Natural killer cell (primary cell): ENCODE measurements at regions not wholly inside any gene's neighbourhood (a gene's known extent, or its start where the extent isn't known, plus 50 kb on each side); places are given as distances from the start of the nearest gene placed in this dataset.
"Not testable (repeated sequence)": the region's sequence is repeated elsewhere in the genome, so short reads cannot be mapped to it uniquely, and the experiment has no call there.

ENCODE experiments used
- ATAC-seq, 3 donors: fragments of 150-1000 bp in 2 of 3; fragments of 200-7000 bp in 1 of 3; cut with Tn5 transposase; 1 replicate in 1 of 3; 2 replicates in 2 of 3; pipeline ENCODE4 v1.10.0; 2021; ENCODE audit warnings: mild to moderate bottlenecking in 2 of 3, moderate library complexity in 2 of 3
- DNase-seq, 2 donors: peaks; one replicate each; pipeline versions ENCODE4 v3.0.0 to v3.0.0-alpha.2; 2013 to 2021; ENCODE audit warnings: mixed read lengths in 1 of 2
- H3K27ac ChIP-seq: one replicate; pipeline ENCODE4 v1.5.1; 2013; ENCODE audit warnings: mild to moderate bottlenecking, low read length
- H3K27me3 ChIP-seq: one replicate; pipeline ENCODE4 v1.6.1; 2013; ENCODE audit warnings: low read length; ENCODE audit not compliant: control insufficient read depth, insufficient read depth
- H3K36me3 ChIP-seq: one replicate; pipeline ENCODE4 v1.6.1; 2013; ENCODE audit warnings: low read length; ENCODE audit not compliant: control insufficient read depth, insufficient read depth
- H3K4me1 ChIP-seq: one replicate; pipeline ENCODE4 v1.6.1; 2013; ENCODE audit warnings: low read length; ENCODE audit not compliant: control insufficient read depth, insufficient read depth
- H3K4me3 ChIP-seq: one replicate; pipeline ENCODE4 v1.5.1; 2013; ENCODE audit warnings: low read length
- H3K9me3 ChIP-seq: one replicate; pipeline ENCODE4 v1.6.1; 2013; ENCODE audit warnings: low read length; ENCODE audit not compliant: control insufficient read depth, insufficient read depth
- H3K27ac Mint-ChIP-seq, 2 donors: one replicate each; pipeline ENCODE4 v1.8.0; 2022; ENCODE audit warnings: mild to moderate bottlenecking in 2 of 2, mixed read lengths in 2 of 2, moderate library complexity in 1 of 2
- H3K27me3 Mint-ChIP-seq, 2 donors: one replicate each; pipeline ENCODE4 v1.8.0; 2022; ENCODE audit warnings: low read depth in 2 of 2, mixed read lengths in 2 of 2
- H3K36me3 Mint-ChIP-seq: one replicate; pipeline ENCODE4 v1.8.0; 2022; ENCODE audit warnings: mixed read lengths
- H3K4me1 Mint-ChIP-seq, 2 donors: one replicate each; pipeline ENCODE4 v1.8.0; 2022; ENCODE audit warnings: mixed read lengths in 2 of 2
- H3K4me3 Mint-ChIP-seq: one replicate; pipeline ENCODE4 v1.8.0; 2022; ENCODE audit warnings: mild to moderate bottlenecking, moderate library complexity, mixed read lengths
- H3K9me3 Mint-ChIP-seq, 2 donors: one replicate each; pipeline ENCODE4 v1.8.0; 2022; ENCODE audit warnings: mixed read lengths in 2 of 2
- CTCF ChIP-seq: fragments of 200-600 bp; IDR thresholded peaks from one replicate; pipeline ENCODE4 v1.8.0; 2022; ENCODE audit warnings: antibody characterized with exemption
- WGBS: methylation state at CpG from one replicate; pipeline ENCODE4 v1.1.7; 2013; ENCODE audit warnings: missing lambda C conversion rate; ENCODE audit not compliant: insufficient coverage; 5-methylcytosine and 5-hydroxymethylcytosine counted together
- intact Hi-C: fragments of 100-400 bp; cut with micrococcal nuclease; formaldehyde crosslinking; loops from one replicate; pipeline ENCODE4 v1.14.2; 2022

GRCh38 chr10:33966946-33967345 lies 632.5 kb upstream of the NRP1 start:
- WGBS, result 98% methylated on average over 4 of the region's 4 CpGs
- no peak overlapping the region for H3K4me3 Mint-ChIP-seq
- H3K27me3 Mint-ChIP-seq, result peaks cover 2 to 21% of the 10 kb centered on the region in 2 donors
- H3K27ac ChIP-seq, result no peak overlapping the region
- peaks cover 2% of the 10 kb centered on the region for H3K9me3 ChIP-seq
- no peaks in the 10 kb centered on the region for H3K4me1 ChIP-seq
- H3K4me1 Mint-ChIP-seq, result no peaks in the 10 kb centered on the region
- no peak for TF ChIP-seq CTCF
- DNase-seq (no peak), ATAC-seq (no peak)
- no peaks in the 10 kb centered on the region for H3K36me3 ChIP-seq
- no peaks in the 10 kb centered on the region for H3K27me3 ChIP-seq
- intact Hi-C loops, result no loop called here
- H3K9me3 Mint-ChIP-seq, result peaks cover 2% of the 10 kb centered on the region in 2 donors
- H3K4me3 ChIP-seq, result no peak overlapping the region
- H3K27ac Mint-ChIP-seq, result no peak overlapping the region
- no peaks in the 10 kb centered on the region for H3K36me3 Mint-ChIP-seq

- Histone ChIP-seq H3K4me3 (no peak overlapping the region), H3K27ac (no peak overlapping the region), H3K4me1 (no peaks in the 10 kb centered on the region), H3K9me3 (peaks cover 2% of the 10 kb centered on the region), H3K27me3 (no peaks in the 10 kb centered on the region), H3K36me3 (no peaks in the 10 kb centered on the region)
- WGBS, result 37% methylated on average over 6 of the region's 6 CpGs
- Mint-ChIP-seq H3K27ac (no peak overlapping the region), H3K4me3 (no peak overlapping the region), H3K27me3 (peaks cover 0 to 12% of the 10 kb centered on the region in 2 donors), H3K9me3 (peaks cover 2% of the 10 kb centered on the region in 2 donors), H3K4me1 (no peaks in the 10 kb centered on the region), H3K36me3 (no peaks in the 10 kb centered on the region)
- TF ChIP-seq CTCF, result no peak
- DNase-seq (no peak), ATAC-seq (no peak)
- intact Hi-C loops, result no loop called here
Observed at GRCh38 chr10:33965795-33966581, 631.5 kb upstream of the NRP1 start.

- no peaks in the 10 kb centered on the region for H3K36me3 Mint-ChIP-seq
- WGBS, result 89% methylated on average over 4 of the region's 4 CpGs
- no peaks in the 10 kb centered on the region for H3K27me3 Mint-ChIP-seq
- H3K27ac Mint-ChIP-seq, result no peak overlapping the region
- TF ChIP-seq CTCF, result no peak
- Histone ChIP-seq H3K27me3 (no peaks in the 10 kb centered on the region), H3K36me3 (no peaks in the 10 kb centered on the region), H3K27ac (no peak overlapping the region), H3K9me3 (no peaks in the 10 kb centered on the region), H3K4me3 (no peak overlapping the region), H3K4me1 (no peaks in the 10 kb centered on the region)
- no peak for ATAC-seq
- intact Hi-C loops, result no loop called here
- H3K4me1 Mint-ChIP-seq, result no peaks in the 10 kb centered on the region
- DNase-seq, result no peak
- H3K9me3 Mint-ChIP-seq, result peaks cover 2% of the 10 kb centered on the region in 2 donors
- H3K4me3 Mint-ChIP-seq, result no peak overlapping the region
Observed at GRCh38 chr10:33963729-33964128, 629.3 kb upstream of the NRP1 start.

- no CpG with 5 or more reads among the region's 4 CpGs for WGBS
Observed at GRCh38 chr10:33956322-33956721, 621.9 kb upstream of the NRP1 start.

More at GRCh38 chr10:33956322-33956721, 621.9 kb upstream of the NRP1 start:
- H3K4me1 Mint-ChIP-seq, H3K27ac ChIP-seq, H3K4me3 ChIP-seq, H3K27ac Mint-ChIP-seq, H3K4me3 Mint-ChIP-seq, H3K9me3 ChIP-seq, H3K9me3 Mint-ChIP-seq, intact Hi-C loops, H3K27me3 ChIP-seq, H3K4me1 ChIP-seq, ATAC-seq, H3K36me3 ChIP-seq, DNase-seq, H3K36me3 Mint-ChIP-seq: not testable (repeated sequence)
- peaks cover 9 to 25% of the 10 kb centered on the region in 2 donors for H3K27me3 Mint-ChIP-seq
